ENCODE measurements at regions not wholly inside any gene's neighbourhood (a gene's known extent, or its start where the extent isn't known, plus 50 kb on each side); places are given as distances from the start of the nearest gene placed in this dataset.

- Histone ChIP-seq H3K36me3 (replicated peaks in 1 of 2; ENCODE audit: control extremely low read depth in 1 of 2, control insufficient read depth in 1 of 2, extremely low read depth in 1 of 2, insufficient read depth in 2 of 2, low read length in 1 of 2) (no peaks in the 10 kb centered on the region), H2AFZ (ENCODE audit: insufficient read depth, low read depth, low read length, poor library complexity, severe bottlenecking) (no peak overlapping the region), H3K9me3 (ENCODE audit: control extremely low read depth in 1 of 3, control insufficient read depth in 2 of 3, insufficient read depth in 1 of 3, low read length in 2 of 3) (peaks cover 0 to 4% (median 3%) of the 10 kb centered on the region in 3 donors), H3K4me2 (replicated peaks; ENCODE audit: low read depth, low read length, poor library complexity, severe bottlenecking) (no peak overlapping the region), H3K4me1 (ENCODE audit: control insufficient read depth in 2 of 2, insufficient read depth in 2 of 2, low read length in 2 of 2) (no peaks in the 10 kb centered on the region), H3K9ac (ENCODE audit: low read length) (no peak overlapping the region), H3K4me3 (ENCODE audit: control extremely low read depth in 1 of 5, extremely low read depth in 1 of 5, insufficient read depth in 1 of 5, low read depth in 2 of 5, low read length in 4 of 5) (no peak overlapping the region), H3K27ac (ENCODE audit: low read length in 2 of 2) (no peak overlapping the region), H4K20me1 (ENCODE audit: control insufficient read depth, insufficient read depth, low read length, poor library complexity, severe bottlenecking) (no peaks in the 10 kb centered on the region), H3K27me3 (replicated peaks in 1 of 4; ENCODE audit: control extremely low read depth in 1 of 4, control insufficient read depth in 3 of 4, insufficient read depth in 4 of 4, low read length in 3 of 4) (no peaks in the 10 kb centered on the region), H3K79me2 (ENCODE audit: control insufficient read depth, insufficient read depth, low read length) (no peaks in the 10 kb centered on the region)
- Mint-ChIP-seq H3K9me3 (ENCODE audit: insufficient read depth) (peaks cover 2% of the 10 kb centered on the region), H3K4me3 (no peak overlapping the region), H3K4me1 (peaks cover 2% of the 10 kb centered on the region), H3K27ac (no peak overlapping the region), H3K27me3 (no peaks in the 10 kb centered on the region)
- intact Hi-C loops (cut with micrococcal nuclease), result no loop called here
- ATAC-seq (ENCODE audit: low read depth) (no peak), DNase-seq (no peak)
- TF ChIP-seq CTCF (IDR thresholded peaks at IDR 0.05) (no peak), EZH2 (IDR thresholded peaks at IDR 0.05; ENCODE audit: borderline replicate concordance, insufficient read depth, low read depth, low read length, poor library complexity, severe bottlenecking) (no peak)
- CTCF ChIA-PET, result no interaction called here
- WGBS (ENCODE audit: insufficient coverage), result 100% methylated on average over 1 of the region's 2 CpGs
- POLR2A ChIA-PET, result no interaction called here
Observed at GRCh38 chr6:106825156-106825555, 149.4 kb downstream of the CD24 start.

GRCh38 chr6:106823732-106824351 lies 150.7 kb downstream of the CD24 start:
- ChIA-PET CTCF (no interaction called here), POLR2A (no interaction called here)
- Histone ChIP-seq H3K4me3 (ENCODE audit: control extremely low read depth in 1 of 5, extremely low read depth in 1 of 5, insufficient read depth in 1 of 5, low read depth in 2 of 5, low read length in 4 of 5) (no peak overlapping the region), H3K4me2 (replicated peaks; ENCODE audit: low read depth, low read length, poor library complexity, severe bottlenecking) (no peak overlapping the region), H3K36me3 (replicated peaks in 1 of 2; ENCODE audit: control extremely low read depth in 1 of 2, control insufficient read depth in 1 of 2, extremely low read depth in 1 of 2, insufficient read depth in 2 of 2, low read length in 1 of 2) (no peaks in the 10 kb centered on the region), H3K9me3 (ENCODE audit: control extremely low read depth in 1 of 3, control insufficient read depth in 2 of 3, insufficient read depth in 1 of 3, low read length in 2 of 3) (peaks cover 0 to 4% (median 3%) of the 10 kb centered on the region in 3 donors), H2AFZ (ENCODE audit: insufficient read depth, low read depth, low read length, poor library complexity, severe bottlenecking) (no peak overlapping the region), H3K4me1 (ENCODE audit: control insufficient read depth in 2 of 2, insufficient read depth in 2 of 2, low read length in 2 of 2) (no peaks in the 10 kb centered on the region), H3K79me2 (ENCODE audit: control insufficient read depth, insufficient read depth, low read length) (no peaks in the 10 kb centered on the region), H3K9ac (ENCODE audit: low read length) (no peak overlapping the region), H3K27ac (ENCODE audit: low read length in 2 of 2) (no peak overlapping the region), H3K27me3 (replicated peaks in 1 of 4; ENCODE audit: control extremely low read depth in 1 of 4, control insufficient read depth in 3 of 4, insufficient read depth in 4 of 4, low read length in 3 of 4) (no peaks in the 10 kb centered on the region), H4K20me1 (ENCODE audit: control insufficient read depth, insufficient read depth, low read length, poor library complexity, severe bottlenecking) (no peaks in the 10 kb centered on the region)
- ATAC-seq (ENCODE audit: low read depth) (no peak), DNase-seq (no peak)
- intact Hi-C loops (cut with micrococcal nuclease), result no loop called here
- WGBS (ENCODE audit: insufficient coverage), result 93% methylated on average over 10 of the region's 10 CpGs
- TF ChIP-seq CTCF (IDR thresholded peaks at IDR 0.05) (no peak), EZH2 (IDR thresholded peaks at IDR 0.05; ENCODE audit: borderline replicate concordance, insufficient read depth, low read depth, low read length, poor library complexity, severe bottlenecking) (no peak)
- Mint-ChIP-seq H3K27me3 (no peaks in the 10 kb centered on the region), H3K27ac (no peak overlapping the region), H3K4me1 (peaks cover 2% of the 10 kb centered on the region), H3K9me3 (ENCODE audit: insufficient read depth) (peaks cover 2% of the 10 kb centered on the region), H3K4me3 (no peak overlapping the region)
